NCI-H69 (cell line): ENCODE measurements at regions not wholly inside any gene's neighbourhood (a gene's known extent, or its start where the extent isn't known, plus 50 kb on each side); places are given as distances from the start of the nearest gene placed in this dataset.

ENCODE experiments used
- DNase-seq: peaks from one replicate; lab custom pipeline; 2025; lab: John Stamatoyannopoulos, UW

GRCh38 chr18:61727241-61728193, 165.3 kb downstream of the RNF152 start:
- no peak for DNase-seq

- DNase-seq, result no peak
These were observed 168.3 kb downstream of the RNF152 start for GRCh38 chr18:61724532-61724931.

GRCh38 chr18:61722247-61722646, 170.6 kb downstream of the RNF152 start:
- no peak for DNase-seq

- DNase-seq, result no peak
These were observed 172.3 kb downstream of the RNF152 start for GRCh38 chr18:61720496-61720895.

GRCh38 chr18:61719671-61720070, 173.1 kb downstream of the RNF152 start:
- DNase-seq, result no peak

GRCh38 chr18:61718944-61719343, 173.9 kb downstream of the RNF152 start:
- DNase-seq, result no peak

GRCh38 chr18:61714421-61714820, 178.4 kb downstream of the RNF152 start:
- no peak for DNase-seq

GRCh38 chr18:61713502-61713901, 179.3 kb downstream of the RNF152 start:
- no peak for DNase-seq

- no peak for DNase-seq
These were observed 182.7 kb downstream of the RNF152 start for GRCh38 chr18:61710082-61710620.

GRCh38 chr18:61706276-61706915, 186.4 kb downstream of the RNF152 start:
- no peak for DNase-seq

GRCh38 chr18:61703508-61703907, 189.3 kb downstream of the RNF152 start:
- DNase-seq, result no peak

GRCh38 chr18:61702007-61702406, 190.8 kb downstream of the RNF152 start:
- DNase-seq, result no peak

GRCh38 chr18:61699397-61700110, 193.3 kb downstream of the RNF152 start:
- no peak for DNase-seq

GRCh38 chr18:61697306-61697909, 195.4 kb downstream of the RNF152 start:
- no peak for DNase-seq

- no peak for DNase-seq
These were observed 198.6 kb downstream of the RNF152 start for GRCh38 chr18:61694236-61694635.

- peak; percentile 83 for DNase-seq
These were observed 202.2 kb downstream of the RNF152 start for GRCh38 chr18:61690418-61691138.

- DNase-seq, result no peak
These were observed 205.5 kb downstream of the RNF152 start for GRCh38 chr18:61687317-61687716.

GRCh38 chr18:61683856-61684255, 209.0 kb downstream of the RNF152 start:
- no peak for DNase-seq

GRCh38 chr18:61681065-61681464, 211.7 kb downstream of the RNF152 start:
- DNase-seq, result no peak

GRCh38 chr18:61679836-61680235, 213.0 kb downstream of the RNF152 start:
- DNase-seq, result no peak

GRCh38 chr18:61677435-61677970, 215.3 kb downstream of the RNF152 start:
- no peak for DNase-seq
